H7 (cell line): ENCODE measurements at regions not wholly inside any gene's neighbourhood (a gene's known extent, or its start where the extent isn't known, plus 50 kb on each side); places are given as distances from the start of the nearest gene placed in this dataset.
A peak's percentile ranks its signal among the peaks of the same experiment; 100 is the strongest.

Experiments used
- DNase-seq: peaks from one replicate; pipeline ENCODE4 v3.0.0; 2012
- H3K27me3 ChIP-seq: 2 replicates; pipeline ENCODE4 v1.6.0; 2011; ENCODE audit warnings: mild to moderate bottlenecking, low read length; ENCODE audit not compliant: control insufficient read depth, insufficient read depth
- H3K36me3 ChIP-seq: replicated peaks from 2 replicates; pipeline ENCODE4 v1.5.1; 2011; ENCODE audit warnings: low read length; ENCODE audit not compliant: control insufficient read depth, insufficient read depth
- H3K4me3 ChIP-seq: 2 replicates; pipeline ENCODE4 v1.5.1; 2011; ENCODE audit warnings: low read depth, mild to moderate bottlenecking, control low read depth, low read length, moderate library complexity; ENCODE audit not compliant: insufficient read depth

DNA sequence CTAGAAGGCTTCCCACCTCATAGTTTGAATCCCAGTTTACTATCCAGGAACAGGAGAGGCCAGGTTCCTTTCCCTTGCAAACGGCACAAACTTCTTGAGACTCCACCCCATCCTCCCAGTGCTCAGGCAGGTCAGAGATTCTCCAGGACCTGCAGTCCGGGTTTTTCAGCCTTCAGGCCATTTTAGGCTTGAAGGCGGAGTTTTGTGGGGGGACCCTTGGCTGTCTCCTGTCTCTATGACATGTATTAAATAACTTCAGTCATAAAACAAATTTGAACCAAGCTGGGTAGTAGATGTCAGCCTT lies 230.1 kb downstream of the NFATC2 start:
- Histone ChIP-seq H3K36me3 (no peaks in the 10 kb centered on the region), H3K4me3 (no peak overlapping the region), H3K27me3 (peaks cover 2% of the 10 kb centered on the region; the same call in 1 of the 2 replicates)
- DNase-seq = peak; percentile 49

DNA sequence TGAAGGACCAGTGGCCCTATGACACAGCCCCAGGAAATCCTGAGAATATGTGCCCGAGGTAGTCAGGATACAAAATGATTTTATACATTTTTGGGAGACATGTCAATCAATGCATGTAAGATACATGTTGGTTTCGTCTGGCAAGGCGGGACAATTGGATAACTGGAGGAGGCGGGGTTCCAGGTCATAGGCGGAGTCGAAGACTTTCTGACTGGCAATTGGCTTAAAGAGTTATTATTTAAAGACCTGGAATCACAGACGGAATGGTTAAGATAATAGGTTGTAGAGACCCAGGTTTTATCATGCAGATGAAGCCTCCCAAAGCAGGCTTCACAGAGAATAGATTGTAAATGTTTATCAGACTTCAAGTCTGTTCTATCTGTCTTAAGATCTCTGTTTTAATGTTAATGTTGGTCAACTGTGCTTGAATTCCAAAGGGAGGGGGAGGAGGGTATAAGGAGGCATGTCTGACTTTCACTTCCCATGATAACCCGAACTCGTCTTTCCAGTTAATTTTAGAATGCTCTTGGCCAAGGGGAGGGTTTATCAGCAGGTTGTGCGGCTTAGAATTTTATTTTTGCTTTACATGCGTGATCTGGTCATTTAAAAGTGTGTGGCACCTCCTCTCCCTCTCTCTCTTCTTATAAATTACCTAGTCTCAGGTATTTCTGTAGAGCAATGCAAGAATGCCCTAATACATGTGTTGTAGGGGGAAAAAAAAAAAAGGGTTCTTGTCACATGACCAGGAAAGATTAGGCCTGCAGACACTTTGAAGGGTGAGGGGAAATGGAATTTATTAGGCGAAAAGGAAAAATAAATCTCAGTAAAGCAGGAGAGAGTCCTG lies 230.7 kb downstream of the NFATC2 start:
- DNase-seq = peak; percentile 75
- Histone ChIP-seq H3K4me3 (no peak overlapping the region), H3K36me3 (no peaks in the 10 kb centered on the region), H3K27me3 (peaks cover 2% of the 10 kb centered on the region; the same call in 1 of the 2 replicates)

DNA sequence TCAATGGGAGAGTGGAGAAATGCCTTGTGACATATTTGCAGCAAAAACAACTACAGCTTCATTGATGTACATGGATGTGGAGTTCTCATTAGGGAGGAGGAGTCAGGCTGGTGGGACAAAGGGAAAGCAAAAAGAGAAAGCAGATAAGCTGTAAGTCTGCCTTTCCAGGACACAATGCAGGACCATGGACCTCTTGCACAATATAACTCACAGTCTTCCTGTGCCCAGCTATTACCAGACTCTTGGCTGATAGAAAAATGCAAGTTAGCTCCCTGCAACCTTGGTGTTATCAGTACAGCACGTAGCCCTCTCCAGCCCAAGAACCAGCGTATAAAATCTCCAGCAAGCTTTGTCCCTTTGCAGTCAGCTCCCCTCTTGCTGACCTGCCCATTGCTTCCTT lies 232.3 kb downstream of the NFATC2 start:
- no peak overlapping the region for H3K4me3 ChIP-seq
- no peaks in the 10 kb centered on the region for H3K36me3 ChIP-seq
- peaks cover 2% of the 10 kb centered on the region; the same call in 1 of the 2 replicates for H3K27me3 ChIP-seq
- DNase-seq = no peak

DNA sequence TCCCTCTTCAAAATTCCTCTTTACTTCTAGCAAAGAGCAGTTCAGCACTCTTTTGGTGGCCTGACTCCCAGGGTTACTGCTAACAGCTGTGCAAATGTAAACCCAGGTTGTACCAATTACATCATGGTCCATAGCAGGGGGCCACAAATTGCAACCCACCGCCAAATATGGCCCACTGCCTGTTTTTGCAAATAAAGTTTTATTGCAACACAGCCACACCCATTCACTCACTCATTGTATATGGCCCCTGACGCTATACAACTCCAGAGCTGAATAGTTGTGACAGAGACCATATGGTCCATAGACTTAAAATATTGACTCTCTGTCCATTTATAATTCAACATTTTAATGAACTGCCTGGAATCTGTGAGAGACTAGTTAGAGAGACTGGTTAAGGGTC lies 233.4 kb downstream of the NFATC2 start:
- Histone ChIP-seq H3K27me3 (peaks cover 2% of the 10 kb centered on the region; the same call in 1 of the 2 replicates), H3K4me3 (no peak overlapping the region), H3K36me3 (no peaks in the 10 kb centered on the region)
- no peak for DNase-seq

DNA sequence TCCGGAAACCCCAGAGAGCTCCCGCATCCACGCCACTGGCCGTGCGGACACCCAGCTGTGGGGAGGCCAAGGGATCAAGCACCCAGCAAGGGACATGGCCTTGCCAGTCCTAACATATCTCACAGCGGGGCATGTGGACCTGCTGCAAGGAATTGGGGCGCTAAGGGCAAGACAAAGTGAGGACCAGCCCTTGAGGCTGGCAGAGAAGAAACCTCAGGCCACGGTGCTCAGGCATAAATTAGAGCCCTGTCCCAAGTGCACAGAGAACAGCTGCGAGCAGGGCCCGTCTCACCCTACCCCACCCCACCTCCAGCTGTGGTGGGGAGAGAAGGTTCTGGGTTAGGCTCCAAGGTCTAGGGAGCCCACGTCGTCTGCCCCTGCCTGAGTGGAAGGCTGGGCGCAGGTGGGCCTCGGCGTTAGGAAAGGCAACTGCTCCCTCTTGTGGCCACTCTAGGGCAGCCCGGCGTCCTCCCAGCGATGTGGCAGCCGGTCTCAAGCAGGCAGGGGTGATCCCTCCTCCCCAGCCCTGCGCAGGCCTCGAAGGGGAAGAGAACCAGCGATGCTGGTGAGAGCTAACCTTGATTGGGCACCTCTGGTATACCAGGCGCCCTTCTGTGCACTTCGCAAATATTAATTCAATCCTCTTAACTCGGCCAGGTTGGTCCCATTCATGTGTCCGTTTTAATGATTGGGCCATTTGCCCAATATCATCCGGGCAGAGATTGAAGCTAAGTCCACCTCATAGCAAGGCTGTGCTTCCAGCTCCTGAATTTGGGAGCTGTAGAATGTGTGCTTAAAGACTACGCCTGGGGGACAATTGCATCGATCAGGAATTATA lies 235.8 kb downstream of the NFATC2 start:
- Histone ChIP-seq H3K4me3 (no peak overlapping the region), H3K36me3 (no peaks in the 10 kb centered on the region), H3K27me3 (no peaks in the 10 kb centered on the region; the same call in 1 of the 2 replicates)
- DNase-seq = peak; percentile 92

DNA sequence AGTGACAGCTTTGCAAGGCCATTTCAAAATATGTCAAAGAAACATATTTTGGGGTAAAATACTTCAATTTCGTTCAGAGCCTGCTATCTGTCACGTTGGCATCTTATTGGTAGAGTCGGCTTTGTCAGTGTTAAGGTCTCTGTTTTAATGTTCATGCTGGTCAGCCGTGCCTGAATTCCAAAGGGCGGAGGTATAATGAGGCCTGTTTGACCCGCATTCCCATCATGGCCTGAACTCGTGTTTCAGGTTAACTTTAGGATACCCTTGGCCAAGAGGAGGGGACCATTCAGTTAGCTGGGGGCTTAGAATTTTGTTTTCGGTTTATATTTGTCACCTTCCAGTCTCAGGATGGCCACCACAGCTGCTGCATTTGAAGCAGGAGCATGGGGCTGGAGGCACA lies 236.4 kb downstream of the NFATC2 start:
- H3K27me3 ChIP-seq = no peaks in the 10 kb centered on the region; the same call in 1 of the 2 replicates
- DNase-seq = no peak
- H3K36me3 ChIP-seq = no peaks in the 10 kb centered on the region
- H3K4me3 ChIP-seq = no peak overlapping the region

DNA sequence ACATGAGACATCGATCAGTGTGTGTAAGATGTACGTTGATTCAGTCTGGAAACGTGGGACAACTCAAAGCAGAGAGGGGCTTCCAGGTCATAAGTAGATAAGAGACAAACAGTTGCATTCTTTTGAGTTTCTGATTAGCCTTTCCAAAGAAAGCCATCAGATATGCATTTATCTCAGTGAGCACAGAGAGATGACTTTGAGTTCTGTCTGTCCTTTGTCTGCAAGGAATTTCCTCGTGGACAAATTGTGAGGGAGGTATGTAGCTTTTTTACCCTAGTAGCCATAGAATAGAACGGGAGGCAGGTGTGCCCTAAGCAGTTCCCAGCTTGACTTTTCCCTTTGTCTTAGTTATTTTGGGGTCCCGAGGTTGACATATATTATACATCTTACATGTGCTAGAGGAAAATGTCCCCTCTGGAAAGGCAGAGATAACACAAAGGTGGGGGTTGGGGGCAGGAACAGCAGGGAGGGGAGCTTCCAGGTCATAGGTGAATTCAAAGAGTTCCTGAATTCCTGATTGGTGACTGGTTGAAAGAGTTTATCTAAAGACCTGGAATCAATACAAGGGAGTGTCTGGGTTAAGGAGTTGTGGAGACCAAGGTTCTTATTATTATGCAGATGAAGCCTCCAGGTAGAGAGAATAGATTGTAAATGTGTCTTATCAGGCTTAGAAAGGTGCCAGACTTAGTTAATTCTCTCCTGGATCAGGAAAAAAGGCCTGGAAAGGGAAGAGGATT lies 237.0 kb downstream of the NFATC2 start:
- no peaks in the 10 kb centered on the region for H3K36me3 ChIP-seq
- no peak overlapping the region for H3K4me3 ChIP-seq
- H3K27me3 ChIP-seq = no peaks in the 10 kb centered on the region; the same call in 1 of the 2 replicates
- peak; percentile 70 for DNase-seq

DNA sequence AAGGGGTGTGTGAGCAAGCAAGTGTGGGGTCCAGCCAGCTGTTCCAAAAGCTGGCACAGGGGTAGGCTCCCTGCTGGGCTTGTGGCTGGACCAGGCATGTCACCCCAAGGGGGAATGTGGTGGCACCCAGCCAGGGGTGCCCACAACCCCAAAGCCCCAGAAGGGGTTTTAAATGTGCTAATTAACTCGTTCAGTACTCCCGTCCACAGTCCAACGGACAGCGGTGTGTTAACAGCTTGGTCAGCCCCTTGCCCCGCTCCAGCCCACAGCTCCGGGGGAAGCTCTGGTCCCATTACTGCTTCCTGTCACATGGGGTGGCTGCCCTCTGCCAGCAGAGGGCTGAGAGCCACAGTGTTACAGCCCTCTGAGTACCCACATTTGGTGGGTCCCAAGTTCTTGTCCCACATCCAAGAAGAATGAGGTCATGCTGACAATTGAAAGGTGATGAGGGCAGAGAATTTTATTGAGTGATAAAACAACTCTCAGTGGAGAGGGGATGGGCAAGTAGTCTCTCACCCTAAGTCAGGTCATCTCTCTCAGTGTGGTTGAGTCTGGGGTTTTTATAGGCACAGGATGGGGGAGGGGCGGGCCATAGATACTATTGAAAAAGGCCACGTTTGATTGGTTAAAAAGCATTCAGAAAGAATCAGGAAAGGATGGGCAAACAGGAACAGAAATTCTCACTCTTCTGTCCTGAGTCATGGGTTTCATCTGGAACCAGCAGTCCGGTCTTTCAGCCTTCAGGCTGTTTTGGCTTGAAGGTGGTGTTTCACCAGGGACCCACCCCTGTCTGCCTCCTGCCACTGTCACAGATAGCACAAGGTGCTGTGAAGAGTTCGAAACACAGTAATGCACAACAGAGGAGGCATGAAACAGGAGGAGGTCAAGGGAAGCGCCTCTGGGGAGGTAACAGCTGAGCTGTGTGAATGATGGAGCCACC lies 238.5 kb downstream of the NFATC2 start:
- H3K36me3 ChIP-seq = no peaks in the 10 kb centered on the region
- no peaks in the 10 kb centered on the region; the same call in 1 of the 2 replicates for H3K27me3 ChIP-seq
- DNase-seq = no peak
- H3K4me3 ChIP-seq = no peak overlapping the region

DNA sequence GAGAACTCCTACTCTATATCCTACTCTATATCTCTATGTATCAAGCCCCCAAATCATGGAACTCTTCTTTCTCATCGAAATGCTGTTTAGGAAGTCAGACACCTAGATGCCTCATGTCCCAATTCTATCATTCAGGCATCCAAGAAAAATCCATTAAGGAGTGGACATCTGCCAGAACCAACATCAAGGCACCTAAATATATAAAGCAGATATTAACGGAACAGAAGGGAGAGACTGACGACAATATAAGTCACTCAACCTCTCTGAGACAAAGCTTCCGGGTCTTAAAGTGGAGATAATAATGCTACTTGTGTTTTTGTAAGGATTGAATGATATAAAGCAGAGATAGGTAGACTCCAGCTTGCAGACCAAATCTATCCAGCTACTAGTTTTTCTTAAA lies 241.5 kb downstream of the NFATC2 start:
- Histone ChIP-seq H3K4me3 (no peak overlapping the region), H3K27me3 (no peaks in the 10 kb centered on the region), H3K36me3 (no peaks in the 10 kb centered on the region)
- no peak for DNase-seq

DNA sequence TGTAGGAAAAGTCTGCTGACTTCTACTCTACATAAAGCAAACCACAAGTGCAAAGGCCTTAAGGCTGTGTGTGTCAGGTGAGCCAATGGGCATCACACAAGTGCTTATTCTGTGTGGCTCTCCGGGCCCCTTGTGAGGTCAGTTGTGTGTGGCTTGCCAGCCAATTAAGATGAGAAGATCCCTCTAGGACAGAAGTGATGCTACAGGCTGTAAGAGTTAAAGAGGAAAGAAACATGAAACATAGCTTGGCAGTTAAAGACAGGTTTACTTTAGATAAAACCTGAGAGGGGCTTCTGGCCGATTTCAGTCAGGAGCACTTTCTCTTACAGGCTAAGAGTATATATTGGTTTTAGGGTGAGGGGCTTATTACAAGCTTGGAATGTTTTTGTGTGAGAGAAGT lies 242.4 kb downstream of the NFATC2 start:
- no peak for DNase-seq
- H3K27me3 ChIP-seq = no peaks in the 10 kb centered on the region
- H3K36me3 ChIP-seq = no peaks in the 10 kb centered on the region
- no peak overlapping the region for H3K4me3 ChIP-seq

DNA sequence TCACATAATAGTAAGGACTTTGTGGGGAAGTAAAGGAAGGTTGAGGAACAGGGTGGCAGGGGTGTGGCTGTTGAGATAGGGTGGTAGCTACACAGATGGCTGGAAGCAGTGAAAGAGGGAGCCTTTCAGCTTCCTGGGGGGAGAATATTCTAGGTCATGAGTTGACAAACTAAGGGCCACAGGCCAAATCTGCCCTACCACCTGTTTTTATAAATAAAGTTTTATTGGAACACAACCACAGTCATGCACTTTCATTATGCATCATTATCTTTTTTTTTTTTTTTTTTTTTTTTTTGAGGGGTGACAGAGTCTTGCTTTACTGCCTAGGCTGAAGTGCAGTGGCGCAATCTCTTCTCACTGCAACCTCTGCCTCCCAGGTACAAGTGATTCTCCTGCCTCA lies 243.1 kb downstream of the NFATC2 start:
- DNase-seq = no peak
- no peaks in the 10 kb centered on the region for H3K36me3 ChIP-seq
- H3K4me3 ChIP-seq = no peak overlapping the region
- no peaks in the 10 kb centered on the region for H3K27me3 ChIP-seq

DNA sequence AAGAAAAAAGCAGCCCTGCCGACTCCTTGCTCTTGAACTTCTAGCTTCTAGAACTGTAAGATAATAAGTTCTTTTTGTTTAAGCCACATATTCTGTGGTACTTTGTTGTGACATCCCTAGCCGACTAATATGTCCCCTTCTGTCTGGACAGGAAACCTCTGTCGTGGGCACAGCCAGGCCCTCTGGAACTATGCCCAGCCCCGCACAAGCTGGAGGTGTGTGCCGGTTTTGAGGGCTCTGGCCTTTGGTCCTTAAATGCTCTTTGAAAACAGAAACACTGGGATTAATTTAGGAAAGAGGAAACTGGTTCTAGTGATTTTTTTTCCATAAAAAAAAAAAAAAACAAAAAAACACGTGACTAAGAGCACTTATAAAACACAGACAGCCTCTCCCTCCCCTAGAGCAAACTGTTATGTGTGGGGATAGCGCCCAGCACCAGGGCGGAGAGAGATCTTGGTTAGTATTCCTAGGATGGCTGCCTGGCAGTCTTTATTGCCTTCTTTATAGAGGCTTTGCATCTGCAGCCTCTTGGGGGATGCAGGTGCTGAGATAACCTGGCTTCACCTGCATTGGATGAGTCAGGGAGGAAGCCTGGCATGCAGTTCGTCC lies 244.3 kb downstream of the NFATC2 start:
- Histone ChIP-seq H3K36me3 (no peaks in the 10 kb centered on the region), H3K4me3 (no peak overlapping the region), H3K27me3 (no peaks in the 10 kb centered on the region)
- DNase-seq = no peak

DNA sequence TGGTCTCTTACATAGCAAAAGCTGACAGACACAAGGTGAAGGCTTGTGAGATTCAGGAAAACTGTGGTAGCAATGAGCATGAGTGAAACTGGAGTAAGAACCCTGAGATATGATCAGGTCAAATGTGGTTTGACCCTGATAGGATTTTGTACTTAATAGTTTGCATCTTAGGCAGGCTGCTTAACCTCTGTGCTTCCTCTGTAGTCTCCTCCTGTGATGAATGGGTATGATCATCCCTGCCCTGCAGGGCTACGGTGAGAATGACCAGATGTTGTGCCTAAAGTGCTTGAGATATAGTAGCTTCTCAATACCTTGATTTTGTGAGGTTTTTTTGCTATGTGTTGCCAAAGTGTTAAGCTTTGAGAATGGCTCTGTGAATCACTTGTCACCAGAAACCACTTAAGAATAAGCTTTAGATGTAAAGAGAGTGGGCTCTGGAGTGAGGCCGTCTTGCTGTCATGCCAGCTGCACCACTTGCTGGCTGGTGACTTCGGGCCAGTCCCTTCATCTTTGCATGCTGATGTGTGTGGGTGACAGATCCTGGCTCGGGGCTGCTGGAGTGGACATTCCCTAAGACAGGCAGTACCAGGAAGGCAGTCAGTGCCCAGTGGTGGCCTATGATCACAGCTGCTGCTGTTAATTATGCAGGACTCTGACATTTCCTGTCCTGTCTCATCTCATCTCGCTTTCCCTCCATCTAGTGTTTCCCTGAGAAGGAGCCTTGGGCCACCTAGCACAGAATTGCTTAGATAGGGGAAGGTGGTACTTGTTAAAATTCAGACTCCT lies 254.7 kb downstream of the NFATC2 start:
- no peaks in the 10 kb centered on the region for H3K27me3 ChIP-seq
- DNase-seq = no peak
- H3K4me3 ChIP-seq = no peak overlapping the region

More for the DNA sequence above, 254.7 kb downstream of the NFATC2 start:
- no peaks in the 10 kb centered on the region for H3K36me3 ChIP-seq
